Epidermal melanocyte (primary cell): ENCODE measurements at regions not wholly inside any gene's neighbourhood (a gene's known extent, or its start where the extent isn't known, plus 50 kb on each side); places are given as distances from the start of the nearest gene placed in this dataset.

ENCODE experiments used
- DNase-seq: peaks from one replicate; pipeline ENCODE4 v3.0.0; 2011; ENCODE audit warnings: low spot score; ENCODE audit not compliant: insufficient read length

DNA sequence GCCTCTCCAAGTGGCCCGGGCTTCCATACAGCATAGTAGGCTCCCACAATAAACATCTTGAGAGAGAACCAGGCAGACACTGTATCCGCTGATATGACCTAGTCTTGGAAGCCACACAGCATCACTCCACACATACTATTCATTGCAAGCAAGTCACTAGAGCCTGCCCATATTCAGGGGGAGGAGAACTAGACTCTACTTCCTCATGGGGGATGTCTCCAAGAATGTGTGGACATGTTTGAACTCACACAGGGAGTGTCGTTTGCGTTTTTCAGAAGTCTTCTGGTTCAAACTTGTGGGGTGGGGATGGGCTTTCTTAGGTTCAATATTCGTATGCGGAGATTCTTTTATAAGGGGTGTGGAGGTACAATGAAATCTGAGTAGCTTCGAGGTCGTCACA is 232.6 kb upstream of the HABP2 start:
- DNase-seq, result no peak

DNA sequence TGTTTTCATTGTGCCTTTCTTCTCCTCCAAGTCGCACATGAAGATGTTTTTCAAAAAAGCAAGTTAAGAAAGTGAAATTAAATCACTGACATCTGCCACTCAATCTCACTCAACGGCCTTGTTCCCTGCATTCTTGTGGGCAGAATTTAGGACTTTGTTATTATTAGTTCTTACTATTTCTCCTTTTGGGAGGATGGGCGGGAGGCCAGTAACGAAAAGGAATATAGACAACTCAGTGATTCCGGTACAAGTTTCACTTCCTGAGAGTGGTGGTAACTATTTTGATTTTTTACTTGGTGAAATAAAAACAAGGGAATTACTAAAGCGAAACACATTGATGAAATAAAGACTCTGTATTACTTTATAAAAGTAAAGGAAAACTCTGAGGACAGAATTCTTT is 231.9 kb upstream of the HABP2 start:
- DNase-seq, result no peak

DNA sequence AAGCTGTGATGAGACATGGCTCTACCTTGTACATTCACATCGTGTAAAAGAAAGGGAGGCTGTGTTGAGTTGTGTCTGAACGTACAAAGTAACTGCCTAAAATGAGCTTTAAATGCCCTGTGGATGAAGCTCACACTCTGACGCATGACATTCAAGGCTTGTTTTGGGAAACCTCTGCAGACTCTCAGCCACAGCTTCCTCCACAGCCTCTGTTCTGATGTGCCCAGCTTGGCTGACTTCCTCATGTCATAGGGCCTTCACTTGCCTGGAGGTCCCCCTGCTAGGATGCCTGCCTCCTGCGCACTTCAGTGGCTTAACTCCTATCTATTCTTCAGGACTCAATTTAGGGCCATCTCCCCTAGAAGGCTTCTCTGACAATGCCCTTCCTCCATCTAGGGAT is 230.0 kb upstream of the HABP2 start:
- DNase-seq, result no peak

DNA sequence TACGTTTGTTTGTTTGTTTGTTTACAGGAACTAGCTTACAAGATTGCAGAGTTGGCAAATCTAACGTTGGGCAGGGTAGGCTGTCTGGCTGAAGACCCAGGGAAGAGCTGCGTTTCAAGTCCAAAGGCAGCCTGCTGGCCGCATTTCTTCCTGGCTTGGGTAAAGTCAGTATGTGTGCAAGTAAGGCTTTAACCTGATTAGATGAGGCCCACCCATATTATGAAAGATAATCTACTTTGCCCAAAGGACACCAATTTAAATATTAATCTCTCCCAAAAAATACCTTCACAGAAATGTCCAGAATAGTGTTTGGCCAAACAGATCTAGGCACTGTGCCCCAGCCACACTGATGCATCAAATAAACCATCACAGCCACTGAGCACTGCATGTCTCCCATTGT is 228.9 kb upstream of the HABP2 start:
- no peak for DNase-seq

DNA sequence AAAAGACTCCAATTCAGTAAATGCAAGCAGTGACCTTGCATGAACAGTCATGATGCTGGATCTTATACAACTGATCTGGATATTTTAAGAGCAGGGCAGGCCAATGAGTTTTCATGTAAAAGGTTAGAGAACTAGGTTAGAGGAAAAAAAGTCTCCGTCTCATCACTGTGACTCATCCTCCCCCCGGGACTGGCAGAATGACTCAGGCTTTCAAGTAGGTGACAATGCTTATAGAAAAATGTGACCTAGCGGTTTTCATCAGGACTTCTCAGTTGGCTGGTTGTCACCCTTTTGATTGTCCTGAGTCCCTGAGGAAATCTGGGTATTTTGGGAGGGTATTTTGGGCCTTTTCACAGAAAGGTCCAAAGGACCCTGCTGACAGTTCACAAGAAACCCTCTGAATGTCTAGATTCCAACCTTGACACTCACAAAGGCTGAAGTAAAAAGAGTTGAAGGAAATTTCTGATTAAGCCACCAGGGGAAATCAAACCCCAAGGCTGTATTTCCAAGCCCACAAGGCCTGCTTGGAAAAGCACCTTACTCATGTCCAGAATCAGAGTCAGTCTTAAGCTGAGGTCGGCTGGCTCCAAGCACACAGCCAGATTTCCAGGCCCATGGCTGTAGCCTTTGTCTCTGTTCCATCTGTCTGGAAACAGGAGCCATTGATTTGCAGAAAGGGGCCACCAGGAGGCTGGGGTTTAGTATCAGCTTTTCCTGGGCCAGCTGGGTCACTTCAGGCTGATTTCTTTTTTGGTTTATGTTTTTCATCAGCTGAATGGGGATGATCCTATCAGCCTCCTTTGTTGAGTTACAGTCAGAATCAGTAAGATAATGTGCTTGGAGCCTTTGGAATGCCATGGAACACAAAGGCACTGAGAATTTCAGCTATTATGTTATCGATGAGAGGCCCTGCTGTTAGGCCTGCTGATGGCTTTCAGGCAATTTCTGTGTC is 226.4 kb upstream of the HABP2 start:
- DNase-seq, result peak; percentile 31

DNA sequence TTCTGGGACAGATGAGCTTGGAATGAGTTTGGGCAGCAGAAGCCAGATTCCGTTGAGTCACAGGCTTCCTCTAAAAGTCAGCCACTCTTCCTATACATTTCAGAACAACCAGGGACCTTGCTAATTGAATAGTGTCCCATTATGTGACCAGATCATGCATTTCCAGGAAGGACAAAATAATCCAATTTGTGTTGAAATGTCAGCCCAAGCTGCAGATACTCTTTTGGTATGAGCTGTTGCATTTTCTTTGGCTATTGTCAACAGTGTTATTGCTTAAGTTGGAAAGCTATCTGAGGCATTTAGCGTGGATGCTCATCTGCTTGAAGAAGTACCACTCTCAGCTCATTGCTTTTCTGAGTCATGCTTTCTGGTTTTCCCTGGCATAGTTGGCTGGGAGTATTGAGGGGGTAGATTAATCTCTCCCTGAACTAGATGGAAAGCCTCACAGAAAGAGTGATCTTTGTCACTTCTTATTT is 223.7 kb upstream of the HABP2 start:
- DNase-seq, result peak; percentile 37

DNA sequence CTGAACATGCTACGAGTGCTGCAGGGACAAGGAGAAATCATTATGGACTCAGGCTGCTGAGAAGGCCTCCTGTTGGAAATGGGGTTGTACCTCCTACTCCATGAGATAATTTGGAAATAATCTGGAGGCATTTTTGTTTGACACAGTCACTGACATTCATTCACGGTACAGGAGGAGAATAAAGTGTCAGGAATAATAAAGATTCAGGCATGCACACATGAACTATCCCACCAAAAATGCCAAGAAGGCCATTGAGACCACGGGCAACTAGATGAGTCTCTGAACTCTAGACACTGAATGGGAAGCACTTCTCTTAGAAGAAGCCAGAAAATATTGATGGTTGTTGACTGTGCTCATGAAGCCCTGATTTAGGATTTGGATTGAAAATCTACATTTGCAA is 220.9 kb upstream of the HABP2 start:
- DNase-seq, result no peak

DNA sequence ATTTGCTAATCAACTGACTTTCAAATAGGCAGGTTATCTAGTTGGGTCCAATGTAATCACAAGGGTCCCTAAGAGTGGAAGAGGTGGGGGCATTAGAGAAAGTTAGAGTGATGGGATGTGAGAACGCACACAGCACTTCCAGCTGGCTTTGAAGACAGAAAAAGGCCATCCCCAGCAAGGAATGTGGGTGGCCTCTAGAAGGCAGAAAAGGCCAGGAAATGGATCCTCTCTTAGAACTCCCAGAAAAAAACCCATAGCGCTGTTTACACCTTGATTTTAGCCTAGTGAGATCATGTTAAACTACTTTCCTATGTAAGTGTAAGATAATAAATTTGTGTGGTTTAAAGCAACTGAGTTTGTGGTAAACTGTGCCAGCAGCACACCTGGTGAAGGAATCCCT is 219.5 kb upstream of the HABP2 start:
- no peak for DNase-seq

DNA sequence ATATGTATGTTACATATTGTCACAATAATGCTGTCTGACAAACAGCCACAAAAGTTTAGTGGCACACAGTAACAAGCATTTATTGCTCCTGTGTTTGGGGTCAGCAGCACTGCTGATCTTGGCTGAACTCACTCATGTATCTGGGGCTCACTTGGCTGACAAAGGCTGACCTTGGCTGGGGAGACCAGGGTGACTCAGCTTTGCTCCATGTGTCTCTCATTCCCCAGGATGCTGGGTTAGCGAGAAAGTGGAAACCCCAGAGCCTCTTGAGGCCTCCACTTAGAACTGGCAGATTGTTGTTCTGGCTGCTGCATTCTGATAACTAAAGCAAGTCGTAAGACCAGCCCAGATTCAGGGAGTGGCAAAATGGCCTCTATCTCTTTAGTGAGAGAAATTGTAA is 217.3 kb upstream of the HABP2 start:
- DNase-seq, result no peak

DNA sequence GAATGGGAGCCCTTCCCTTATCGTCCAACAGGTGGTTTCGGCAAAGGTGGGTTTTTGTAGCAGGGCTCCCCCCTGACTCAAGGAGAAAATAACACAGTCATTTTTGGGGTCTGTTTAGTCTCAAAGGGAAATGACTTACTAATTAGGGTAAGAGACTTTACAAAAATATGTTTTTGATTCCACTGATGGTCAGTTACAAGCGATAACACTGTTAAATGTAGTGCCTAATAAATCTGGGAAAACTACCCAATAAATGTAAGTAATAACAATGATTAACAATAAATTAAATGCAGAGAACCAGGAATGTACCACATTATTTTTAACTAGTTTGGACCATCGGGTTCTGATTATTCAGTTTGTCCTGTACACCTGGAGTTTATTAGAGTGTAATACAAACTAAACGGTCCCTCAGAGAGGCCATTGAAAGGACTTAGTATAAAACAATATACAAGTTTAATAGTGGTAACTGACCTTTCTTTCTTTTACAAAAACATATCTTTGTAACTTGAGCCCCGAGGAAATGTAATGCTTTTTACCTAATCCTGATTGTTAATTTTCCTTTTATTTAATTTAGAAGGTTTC is 216.2 kb upstream of the HABP2 start:
- DNase-seq, result no peak

DNA sequence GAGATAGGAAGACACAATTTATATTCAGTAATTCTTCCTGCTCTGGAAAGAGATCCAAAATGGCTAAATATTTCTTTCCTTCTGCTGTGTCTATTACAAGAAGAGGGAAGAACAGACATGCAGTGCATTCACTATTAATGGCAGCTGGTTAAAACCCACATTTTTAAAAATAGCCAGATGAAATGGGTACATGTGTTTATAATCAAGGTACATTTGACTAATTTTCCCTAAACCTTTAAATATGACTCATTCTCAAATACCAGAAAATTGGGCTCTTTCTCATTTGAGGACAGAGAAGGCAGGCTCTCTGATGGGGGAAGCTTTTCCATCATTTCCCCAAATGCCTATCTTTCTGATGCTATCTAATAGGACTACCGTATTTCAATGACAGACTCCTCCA is 215.7 kb upstream of the HABP2 start:
- no peak for DNase-seq

DNA sequence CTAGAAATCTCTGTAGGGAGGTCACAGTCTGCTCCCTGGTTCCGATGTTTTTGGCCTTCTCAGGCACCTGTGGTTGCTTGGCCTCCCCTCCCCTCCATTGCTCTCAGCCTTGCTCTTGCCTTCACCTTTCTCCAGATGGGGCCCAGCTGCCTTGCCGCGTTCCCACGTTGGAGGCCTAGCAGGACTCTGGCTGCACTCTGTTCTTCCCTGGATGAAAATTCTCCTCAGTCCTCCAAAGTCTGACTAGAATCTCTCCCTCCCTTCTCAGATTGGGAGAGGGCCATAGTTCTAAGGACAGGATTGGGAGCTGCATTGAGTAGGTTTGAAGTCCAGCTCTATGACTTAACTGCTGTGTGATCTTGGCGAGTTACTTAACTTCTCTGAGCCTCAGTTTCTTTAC is 213.7 kb upstream of the HABP2 start:
- DNase-seq, result no peak

DNA sequence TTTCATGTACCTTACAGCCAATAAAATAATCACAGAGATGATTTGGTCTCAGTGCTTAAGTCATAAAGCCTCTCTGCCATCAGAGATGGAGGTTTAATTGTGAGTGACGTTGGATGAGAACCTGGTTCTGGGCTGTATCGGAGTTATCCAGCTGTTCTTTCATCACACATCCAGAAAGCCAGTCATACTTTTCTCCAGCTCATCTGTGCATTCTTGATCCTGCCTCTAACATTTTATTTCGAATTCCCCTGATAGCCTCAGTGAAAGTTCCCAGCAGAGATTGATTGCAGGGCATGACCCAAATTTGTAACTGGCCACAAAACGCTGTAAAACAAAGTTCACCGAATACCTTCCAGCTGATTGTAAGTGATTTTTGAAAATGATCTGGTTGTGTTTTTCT is 212.6 kb upstream of the HABP2 start:
- DNase-seq, result no peak

DNA sequence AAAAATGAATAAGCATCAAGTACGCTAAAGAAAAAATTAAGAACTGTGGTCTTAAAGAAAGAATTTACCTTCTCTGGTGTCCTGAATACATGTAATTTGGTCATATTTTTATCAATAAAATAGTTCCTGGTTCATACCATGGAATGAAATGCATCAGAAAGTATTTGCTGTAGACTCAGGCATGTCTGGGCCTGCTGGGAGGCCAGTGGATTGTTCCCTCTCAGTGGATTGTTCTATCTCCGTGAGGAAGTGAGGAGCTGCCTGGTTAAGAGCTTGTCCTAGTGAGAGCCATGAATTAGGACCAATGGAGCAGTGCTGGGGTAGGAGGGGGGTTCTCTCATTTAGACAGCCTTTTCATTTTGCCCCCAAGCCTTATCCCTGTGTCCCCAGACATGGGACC is 211.7 kb upstream of the HABP2 start:
- no peak for DNase-seq

DNA sequence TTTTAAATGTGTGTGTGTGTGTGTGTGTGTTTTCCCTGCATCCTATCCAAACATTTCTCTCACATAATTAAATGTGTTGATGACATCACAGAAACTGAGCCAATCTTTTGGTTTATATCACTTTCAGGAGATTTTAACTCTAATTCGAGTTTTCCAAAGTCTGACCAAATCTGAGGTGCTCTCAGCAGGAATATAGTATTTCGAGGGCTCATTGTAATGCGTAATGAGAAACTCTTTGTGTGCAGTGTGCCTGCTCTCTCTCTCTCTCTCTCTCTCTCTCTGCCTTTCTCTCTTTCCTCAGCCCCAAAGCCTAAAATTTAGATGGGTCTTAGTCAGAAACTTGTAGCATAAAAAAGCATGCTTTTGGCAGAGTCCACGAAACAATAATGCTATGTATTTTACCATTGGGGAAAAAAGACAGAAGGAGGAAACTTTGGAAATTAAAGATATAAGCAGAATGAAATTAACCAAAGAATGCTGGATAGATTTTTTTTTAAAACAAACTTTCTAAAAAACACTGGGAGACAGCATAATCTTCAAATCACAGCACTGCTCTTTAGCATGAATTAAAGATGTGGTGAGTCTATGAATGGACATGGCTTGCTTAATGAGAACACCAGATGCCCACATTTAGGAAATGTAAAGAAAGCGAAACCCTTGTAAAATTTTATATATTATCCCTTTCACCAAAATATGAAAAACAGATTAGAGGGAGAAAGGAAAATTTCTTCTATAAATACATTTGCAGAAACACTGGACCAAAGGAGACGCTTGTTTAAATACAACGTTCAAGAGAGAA is 206.8 kb upstream of the HABP2 start:
- DNase-seq, result no peak

DNA sequence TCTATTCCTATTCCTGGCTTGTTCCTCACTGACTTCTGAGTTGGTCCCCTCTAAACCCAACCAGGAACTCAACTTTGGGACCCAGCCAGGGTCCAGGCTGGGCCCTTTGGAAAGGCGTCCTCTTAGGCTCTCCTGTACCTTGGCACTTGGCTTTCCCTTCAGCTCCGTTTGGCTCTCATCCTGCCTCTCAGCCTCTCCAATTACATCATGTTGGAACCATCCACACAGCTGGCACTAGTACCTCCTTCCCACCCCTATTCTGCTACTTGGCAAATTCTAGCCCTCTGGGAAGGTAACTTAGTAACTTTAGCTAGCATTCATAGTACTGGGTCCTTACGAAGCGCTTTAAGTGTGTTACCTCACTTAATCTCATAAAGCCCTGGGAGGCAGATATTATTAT is 205.3 kb upstream of the HABP2 start:
- no peak for DNase-seq

DNA sequence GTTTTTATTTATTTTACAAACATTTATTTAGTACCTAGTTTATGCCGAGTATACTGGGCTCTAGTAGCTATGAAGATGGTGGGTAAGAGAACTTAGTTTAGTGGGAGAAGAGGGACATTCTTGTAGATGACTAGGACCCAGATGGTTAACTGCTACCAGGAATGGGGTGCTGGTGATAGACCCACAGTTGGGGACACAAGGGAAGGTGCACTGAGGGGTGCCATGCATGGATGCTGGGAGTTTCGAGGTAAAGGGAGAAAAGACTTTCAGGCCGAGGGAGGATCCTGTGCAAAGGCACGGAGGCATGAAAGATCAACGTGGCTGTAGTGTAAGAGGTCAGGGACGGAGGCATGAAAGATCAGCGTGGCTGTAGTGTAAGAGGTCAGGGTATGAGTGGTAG is 204.2 kb upstream of the HABP2 start:
- no peak for DNase-seq

DNA sequence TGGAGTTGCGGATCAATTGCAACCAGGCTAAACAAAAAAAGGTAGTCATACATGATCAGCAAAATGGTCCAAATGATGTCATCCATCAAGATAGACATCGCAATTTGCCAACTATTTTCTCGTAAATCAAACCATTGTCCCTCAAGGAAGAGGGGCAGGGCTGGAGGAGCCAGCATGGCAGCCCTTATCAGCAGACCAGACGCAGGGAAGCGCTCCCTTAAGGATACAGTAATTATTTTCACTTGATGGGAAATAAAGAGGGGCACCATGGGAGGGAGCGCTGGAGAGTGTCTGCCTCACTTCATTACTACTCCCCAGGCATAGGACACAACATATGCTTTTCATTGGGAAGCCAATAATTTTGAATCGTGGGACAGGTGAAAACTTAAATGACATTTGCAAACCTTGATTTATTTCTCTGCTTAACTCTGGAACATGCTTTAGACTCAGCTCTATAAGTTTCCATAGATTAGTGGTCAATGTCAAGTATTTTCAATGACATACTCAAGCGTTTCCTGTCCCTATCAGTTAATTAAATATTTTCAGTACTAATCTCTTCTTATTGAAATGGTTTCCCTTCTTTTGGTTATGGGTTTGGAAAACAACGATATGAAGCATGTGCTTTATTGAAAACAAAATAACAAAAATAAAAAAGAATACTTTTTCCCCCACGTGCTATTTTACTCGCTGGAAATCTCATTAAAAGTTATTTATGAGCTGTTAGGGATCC is 202.4 kb upstream of the HABP2 start:
- DNase-seq, result no peak

DNA sequence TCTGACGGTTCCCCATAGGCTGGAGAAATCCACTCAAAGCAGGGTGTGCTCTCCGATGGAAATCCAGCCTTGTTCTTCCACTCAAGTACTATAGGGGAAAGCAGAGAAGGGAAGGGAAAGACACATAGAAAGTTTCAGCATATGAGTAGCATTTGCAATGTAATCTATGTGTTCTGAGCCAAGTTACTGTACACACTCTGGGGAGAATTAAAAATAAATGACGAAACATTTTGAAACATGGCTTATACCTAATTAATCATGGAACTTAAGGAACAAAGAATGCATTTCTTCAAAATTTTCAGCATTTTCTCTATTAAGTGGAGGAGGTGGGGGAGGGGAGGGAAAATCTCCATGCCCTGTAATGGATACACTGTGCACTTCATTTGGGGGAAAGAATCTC is 198.1 kb upstream of the HABP2 start:
- DNase-seq, result no peak

DNA sequence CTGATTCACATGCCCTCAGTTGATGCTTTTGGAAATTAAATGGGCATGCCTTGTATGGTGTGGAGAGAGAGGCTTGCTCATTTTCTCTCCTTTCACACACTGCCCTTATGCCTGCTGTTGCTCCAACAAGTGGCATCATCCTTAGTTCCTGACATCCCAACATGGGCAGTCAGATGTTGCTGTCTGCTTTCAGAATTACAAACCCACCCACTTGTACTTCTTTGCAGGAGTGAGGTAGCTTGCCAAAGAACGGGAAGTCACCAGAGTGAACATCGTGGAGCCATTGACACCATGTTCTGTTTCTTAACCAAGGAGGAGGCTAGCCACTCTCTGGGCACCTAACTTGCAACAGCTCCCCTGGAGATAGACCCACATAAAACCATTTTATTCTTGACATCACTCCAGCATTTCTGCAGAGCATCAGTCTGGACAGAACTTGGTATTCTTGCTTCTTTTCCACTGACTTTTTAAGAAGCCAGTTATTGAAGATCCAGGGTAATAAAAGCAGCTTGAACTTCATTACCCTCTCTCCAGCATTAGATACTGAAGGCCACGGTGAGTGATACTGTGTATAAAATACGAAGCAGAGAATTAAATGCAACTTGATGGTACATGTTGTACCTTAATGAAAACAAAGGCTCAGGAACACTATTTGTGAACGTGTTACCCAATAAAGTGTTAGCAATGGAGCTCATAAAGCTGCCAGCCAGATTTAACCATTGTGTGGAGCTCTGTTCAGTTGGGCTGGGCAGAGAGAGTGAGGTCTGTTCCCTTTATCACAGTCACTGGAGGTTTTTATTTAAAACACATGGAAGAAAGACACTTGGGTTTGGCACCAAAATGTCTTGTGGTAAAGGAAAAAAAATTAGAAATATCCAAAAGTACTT is 195.8 kb upstream of the HABP2 start:
- peak; percentile 24 for DNase-seq
